GM18520 (cell line): ENCODE measurements at regions not wholly inside any gene's neighbourhood (a gene's known extent, or its start where the extent isn't known, plus 50 kb on each side); places are given as distances from the start of the nearest gene placed in this dataset.
"Not testable (repeated sequence)": the region's sequence is repeated elsewhere in the genome, so short reads cannot be mapped to it uniquely, and the experiment has no call there.

Experiments used
- ATAC-seq: cut with Tn5 transposase; IDR thresholded peaks from one replicate; pipeline ENCODE4 v1.9.1; 2021; ENCODE audit not compliant: unreplicated experiment

- no peak for ATAC-seq
These were observed 92.6 kb downstream of the DLL1 start for GRCh38 chr6:170198298-170198697.

GRCh38 chr6:170193326-170193821, 97.5 kb downstream of the DLL1 start:
- ATAC-seq = no peak

- ATAC-seq = no peak
These were observed 98.0 kb downstream of the DLL1 start for GRCh38 chr6:170192905-170193304.

GRCh38 chr6:170192101-170192500, 98.8 kb downstream of the DLL1 start:
- not testable (repeated sequence) for ATAC-seq

GRCh38 chr6:170190046-170190445, 100.8 kb downstream of the DLL1 start:
- ATAC-seq = no peak

- no peak for ATAC-seq
These were observed 101.6 kb downstream of the DLL1 start for GRCh38 chr6:170189236-170189635.

- no peak for ATAC-seq
These were observed 102.3 kb downstream of the DLL1 start for GRCh38 chr6:170188571-170189001.

GRCh38 chr6:170187669-170188566, 103.0 kb downstream of the DLL1 start:
- no peak for ATAC-seq

GRCh38 chr6:170186941-170187668, 103.8 kb downstream of the DLL1 start:
- ATAC-seq = no peak

GRCh38 chr6:170186006-170186935, 104.6 kb downstream of the DLL1 start:
- ATAC-seq = no peak

GRCh38 chr6:170185175-170185978, 105.5 kb downstream of the DLL1 start:
- ATAC-seq = no peak

GRCh38 chr6:170184316-170184715, 106.6 kb downstream of the DLL1 start:
- no peak for ATAC-seq

GRCh38 chr6:170183521-170183920, 107.4 kb downstream of the DLL1 start:
- ATAC-seq = no peak

GRCh38 chr6:170182781-170183120, 108.1 kb downstream of the DLL1 start:
- no peak for ATAC-seq

GRCh38 chr6:170182093-170182780, 108.6 kb downstream of the DLL1 start:
- no peak for ATAC-seq

- ATAC-seq = no peak
These were observed 109.6 kb downstream of the DLL1 start for GRCh38 chr6:170181338-170181690.

GRCh38 chr6:170180671-170181337, 110.1 kb downstream of the DLL1 start:
- no peak for ATAC-seq

- ATAC-seq = no peak
These were observed 111.1 kb downstream of the DLL1 start for GRCh38 chr6:170179616-170180324.
